ENCODE measurements at regions not wholly inside any gene's neighbourhood (a gene's known extent, or its start where the extent isn't known, plus 50 kb on each side); places are given as distances from the start of the nearest gene placed in this dataset.

GRCh38 chr6:7042056-7042653 is 65.6 kb upstream of the RREB1 start:
- H3K36me3 Mint-ChIP-seq (ENCODE audit: low read depth) = no peaks in the 10 kb centered on the region
- no peak overlapping the region for H3K4me3 Mint-ChIP-seq
- peaks cover 44% of the 10 kb centered on the region for H3K4me1 Mint-ChIP-seq
- H3K9me3 Mint-ChIP-seq = peaks cover 5% of the 10 kb centered on the region
- no peak for TF ChIP-seq CTCF (IDR thresholded peaks at IDR 0.05; ENCODE audit: unreplicated experiment in 3 of 3)
- peak overlapping the region; percentile 72 to 92 (median 88) for H3K27ac Mint-ChIP-seq
- peaks cover 5% of the 10 kb centered on the region for H3K27me3 Mint-ChIP-seq (ENCODE audit: low read depth)

DNA sequence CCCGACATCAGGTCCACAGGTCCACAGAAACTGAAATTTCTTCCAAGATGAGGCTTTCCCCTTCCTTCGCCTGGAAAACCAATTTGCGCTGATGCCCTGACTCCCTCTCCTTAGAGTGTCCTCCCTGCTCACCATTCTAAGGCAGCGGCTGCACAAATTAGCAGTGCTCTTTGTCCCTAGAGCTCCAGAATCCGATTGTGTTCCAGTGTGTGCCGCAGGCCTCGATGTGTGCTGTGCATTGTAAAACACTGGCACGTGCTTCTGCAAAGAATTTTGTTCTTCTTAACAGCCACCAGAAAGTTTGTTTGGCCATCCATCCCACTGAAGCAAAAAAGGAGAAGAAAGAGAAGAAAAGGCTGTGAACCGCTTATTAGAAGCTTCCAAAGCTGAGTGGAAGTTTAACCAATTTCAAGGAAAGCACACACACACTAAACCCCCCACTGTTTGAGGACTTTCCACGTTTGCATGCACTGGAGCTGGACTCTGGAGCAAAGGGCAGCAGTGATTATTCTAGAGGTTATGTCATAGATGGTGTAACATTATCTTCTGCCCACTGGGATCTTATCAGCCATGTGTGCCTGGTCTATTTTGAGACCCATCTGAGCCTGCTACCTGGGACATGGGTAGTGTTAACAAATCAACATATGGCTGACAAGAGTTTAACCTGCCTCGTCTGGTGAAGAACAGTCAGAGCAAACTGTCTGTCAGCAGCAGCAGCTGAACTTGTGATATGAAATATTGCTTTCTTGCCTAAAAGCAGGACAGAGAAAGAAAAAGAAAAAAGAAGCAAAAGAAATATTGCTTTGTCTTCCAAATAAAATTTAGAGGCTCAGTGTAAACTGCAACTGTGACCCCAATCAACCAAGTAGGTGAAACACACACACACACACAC is 64.9 kb upstream of the RREB1 start:
- peaks cover 47% of the 10 kb centered on the region for H3K4me1 Mint-ChIP-seq
- TF ChIP-seq CTCF (IDR thresholded peaks at IDR 0.05; ENCODE audit: unreplicated experiment in 3 of 3) = no peak
- H3K27me3 Mint-ChIP-seq (ENCODE audit: low read depth) = peaks cover 5% of the 10 kb centered on the region
- H3K27ac Mint-ChIP-seq = peak overlapping the region; percentile 72 to 92 (median 88)
- H3K36me3 Mint-ChIP-seq (ENCODE audit: low read depth) = no peaks in the 10 kb centered on the region
- peaks cover 5% of the 10 kb centered on the region for H3K9me3 Mint-ChIP-seq
- peak overlapping the region in 1 of 3 experiments; percentile 2 for H3K4me3 Mint-ChIP-seq

DNA sequence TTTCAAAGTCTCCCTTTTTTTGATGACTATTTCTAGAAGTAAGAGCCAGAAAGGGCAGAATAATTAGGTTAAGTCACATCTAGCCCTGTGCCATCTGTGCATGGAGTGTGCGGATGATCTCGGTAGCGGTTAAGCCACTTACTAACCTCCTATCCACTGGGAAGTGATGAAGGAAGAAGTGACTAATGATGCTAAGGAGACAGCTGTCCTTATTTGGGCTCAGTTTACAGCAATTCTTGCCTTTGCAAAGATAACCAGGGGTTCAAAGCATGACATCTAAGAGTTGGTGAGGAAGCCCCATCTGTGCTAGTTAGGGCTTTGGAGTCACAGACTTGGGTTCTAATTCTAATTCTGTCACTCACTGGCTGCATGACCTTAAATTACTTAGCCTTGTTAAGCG is 62.4 kb upstream of the RREB1 start:
- no peak for TF ChIP-seq CTCF (IDR thresholded peaks at IDR 0.05; ENCODE audit: unreplicated experiment in 3 of 3)
- Mint-ChIP-seq H3K4me3 (no peak overlapping the region), H3K36me3 (ENCODE audit: low read depth) (no peaks in the 10 kb centered on the region)

GRCh38 chr6:7045746-7046145 is 62.0 kb upstream of the RREB1 start:
- TF ChIP-seq CTCF (IDR thresholded peaks at IDR 0.05; ENCODE audit: unreplicated experiment in 3 of 3) = no peak
- no peak overlapping the region for H3K27ac Mint-ChIP-seq
- H3K27me3 Mint-ChIP-seq (ENCODE audit: low read depth) = peaks cover 16% of the 10 kb centered on the region
- H3K9me3 Mint-ChIP-seq = no peaks in the 10 kb centered on the region
- H3K4me1 Mint-ChIP-seq = peaks cover 52% of the 10 kb centered on the region
- H3K36me3 Mint-ChIP-seq (ENCODE audit: low read depth) = no peaks in the 10 kb centered on the region
- H3K4me3 Mint-ChIP-seq = no peak overlapping the region

More for the DNA sequence above, 62.4 kb upstream of the RREB1 start:
- H3K27ac Mint-ChIP-seq = no peak overlapping the region
- peaks cover 11% of the 10 kb centered on the region for H3K27me3 Mint-ChIP-seq (ENCODE audit: low read depth)
- H3K9me3 Mint-ChIP-seq = no peaks in the 10 kb centered on the region
- H3K4me1 Mint-ChIP-seq = peaks cover 48% of the 10 kb centered on the region

- H3K27ac Mint-ChIP-seq = no peak overlapping the region
- H3K4me1 Mint-ChIP-seq = peaks cover 42% of the 10 kb centered on the region
- no peaks in the 10 kb centered on the region for H3K36me3 Mint-ChIP-seq (ENCODE audit: low read depth)
- H3K27me3 Mint-ChIP-seq (ENCODE audit: low read depth) = peaks cover 18% of the 10 kb centered on the region
- no peaks in the 10 kb centered on the region for H3K9me3 Mint-ChIP-seq
- H3K4me3 Mint-ChIP-seq = no peak overlapping the region
- no peak for TF ChIP-seq CTCF (IDR thresholded peaks at IDR 0.05; ENCODE audit: unreplicated experiment in 3 of 3)
Observed at GRCh38 chr6:7047128-7047527, 60.6 kb upstream of the RREB1 start.
